IMR-90 (cell line): ENCODE measurements at regions not wholly inside any gene's neighbourhood (a gene's known extent, or its start where the extent isn't known, plus 50 kb on each side); places are given as distances from the start of the nearest gene placed in this dataset.

Source experiments
- ATAC-seq: fragments of 200-7000 bp; cut with Tn5 transposase; 2 replicates; pipeline ENCODE4 v1.9.1; 2020; ENCODE audit warnings: low read depth, mild to moderate bottlenecking, moderate library complexity
- BruUV-seq: library from RNA; stranded (reverse); fragments of 400-500 nt; replicated peaks from 2 replicates; lab custom pipeline; 2021; lab: Mats Ljungman, UMichigan
- CTCF ChIA-PET: fragments of 300-600 bp; formaldehyde crosslinking; extraction: SDS; loops from one replicate; lab custom pipeline; 2021; ENCODE audit warnings: antibody characterized with exemption; lab: Yijun Ruan, JAX
- POLR2A ChIA-PET: fragments of 300-600 bp; sonication (Branson Sonifier 250); formaldehyde crosslinking; loops from one replicate; lab custom pipeline; 2022; ENCODE audit warnings: antibody characterized with exemption; ENCODE audit not compliant: unreplicated experiment; lab: Charles Lee
- DNase-seq: peaks from one replicate; pipeline ENCODE4 v3.0.0; 2013
- H2AFZ ChIP-seq: replicated peaks from 2 replicates; pipeline ENCODE3; 2013; ENCODE audit warnings: low read length, mild to moderate bottlenecking; ENCODE audit not compliant: poor library complexity
- H2AK5ac ChIP-seq: 2 replicates; pipeline ENCODE4 v1.6.1; 2013; ENCODE audit warnings: low read depth, low read length, inconsistent platforms
- H2AK9ac ChIP-seq: replicated peaks from 2 replicates; pipeline ENCODE3; 2013; ENCODE audit warnings: mild to moderate bottlenecking, low read depth, low read length, moderate library complexity; ENCODE audit not compliant: poor library complexity
- H2BK120ac ChIP-seq: 2 replicates; pipeline ENCODE4 v1.6.1; 2013; ENCODE audit warnings: low read depth, low read length, inconsistent platforms
- H2BK15ac ChIP-seq: 3 replicates; pipeline ENCODE4 v1.6.1; 2013; ENCODE audit warnings: low read depth, low read length, inconsistent platforms
- H2BK20ac ChIP-seq: 2 replicates; pipeline ENCODE4 v1.6.1; 2013; ENCODE audit warnings: low read depth, mild to moderate bottlenecking, inconsistent platforms, low read length, moderate library complexity
- H2BK5ac ChIP-seq: 2 replicates; pipeline ENCODE4 v1.6.1; 2013; ENCODE audit warnings: mild to moderate bottlenecking, low read depth, low read length, inconsistent platforms; ENCODE audit not compliant: poor library complexity, severe bottlenecking
- H3K14ac ChIP-seq: replicated peaks from 2 replicates; pipeline ENCODE4 v1.6.1; 2013; ENCODE audit warnings: low read depth, low read length, inconsistent platforms
- H3K18ac ChIP-seq: 2 replicates; pipeline ENCODE4 v1.6.1; 2013; ENCODE audit warnings: low read depth, low read length, control low read depth
- H3K23ac ChIP-seq: 2 replicates; pipeline ENCODE4 v1.6.1; 2013; ENCODE audit warnings: low read depth, low read length, inconsistent platforms
- H3K27ac ChIP-seq: 2 replicates; pipeline ENCODE4 v1.5.1; 2013; ENCODE audit warnings: mild to moderate bottlenecking, control low read depth, low read length; ENCODE audit not compliant: insufficient read depth
- H3K27me3 ChIP-seq: 2 replicates; pipeline ENCODE4 v1.6.1; 2013; ENCODE audit warnings: low read length; ENCODE audit not compliant: control insufficient read depth, insufficient read depth
- H3K36me3 ChIP-seq: 2 replicates; pipeline ENCODE4 v1.6.1; 2013; ENCODE audit warnings: low read length, mixed read lengths; ENCODE audit not compliant: control insufficient read depth, insufficient read depth
- H3K4ac ChIP-seq: 2 replicates; pipeline ENCODE4 v1.6.1; 2013; ENCODE audit warnings: low read depth, low read length, inconsistent platforms
- H3K4me1 ChIP-seq: 2 replicates; pipeline ENCODE4 v1.6.1; 2013; ENCODE audit warnings: low read length, mixed read lengths; ENCODE audit not compliant: control insufficient read depth, insufficient read depth
- H3K4me2 ChIP-seq: 2 replicates; pipeline ENCODE4 v1.6.1; 2013; ENCODE audit warnings: low read depth, mild to moderate bottlenecking, control low read depth, low read length, moderate library complexity
- H3K4me3 ChIP-seq: 2 replicates; pipeline ENCODE4 v1.5.1; 2013; ENCODE audit warnings: low read depth, mild to moderate bottlenecking, control low read depth, low read length, moderate library complexity; ENCODE audit not compliant: insufficient read depth
- H3K56ac ChIP-seq: 2 replicates; pipeline ENCODE4 v1.6.1; 2013; ENCODE audit warnings: low read length, inconsistent platforms; ENCODE audit not compliant: insufficient read depth; ENCODE audit errors: extremely low read depth
- H3K79me1 ChIP-seq, 2 experiments: 2 replicates each; pipeline ENCODE4 v1.6.1; 2013; ENCODE audit warnings: low read length in 2 of 2, inconsistent platforms in 1 of 2, low read depth in 1 of 2
- H3K9ac ChIP-seq: 2 replicates; pipeline ENCODE4 v1.6.1; 2013; ENCODE audit warnings: low read depth, low read length, control low read depth
- H3K9me1 ChIP-seq: 2 replicates; pipeline ENCODE4 v1.6.1; 2013; ENCODE audit warnings: low read length, inconsistent platforms; ENCODE audit not compliant: insufficient read depth
- H3K9me3 ChIP-seq: 2 replicates; pipeline ENCODE4 v1.6.1; 2013; ENCODE audit warnings: low read length; ENCODE audit not compliant: control insufficient read depth, insufficient read depth
- H4K20me1 ChIP-seq: 2 replicates; pipeline ENCODE4 v1.6.1; 2013; ENCODE audit warnings: low read length, inconsistent platforms; ENCODE audit not compliant: insufficient read depth
- H4K5ac ChIP-seq: 2 replicates; pipeline ENCODE4 v1.6.1; 2013; ENCODE audit warnings: mild to moderate bottlenecking, low read depth, low read length, control low read depth
- H4K8ac ChIP-seq, 2 experiments: 2 replicates each; pipeline ENCODE4 v1.6.1; 2013; ENCODE audit warnings: low read depth in 2 of 2, low read length in 2 of 2, control low read depth in 1 of 2, inconsistent platforms in 1 of 2
- H4K91ac ChIP-seq: 2 replicates; pipeline ENCODE4 v1.6.1; 2013; ENCODE audit warnings: low read depth, low read length, inconsistent platforms; ENCODE audit not compliant: insufficient read depth
- CEBPB ChIP-seq: IDR thresholded peaks from 2 replicates; pipeline ENCODE4 v1.6.1; 2012; ENCODE audit warnings: low read depth, low read length, improper control_type of control experiment
- FOS ChIP-seq: fragments of 150-350 bp; IDR thresholded peaks from 2 replicates; pipeline ENCODE4 v1.6.1; 2016; ENCODE audit warnings: low read depth, low read length
- WGBS, 2 experiments: methylation state at CpG; one replicate each; pipeline versions ENCODE4 v1.1.5 to v1.1.7; 2013; ENCODE audit warnings: missing lambda C conversion rate in 2 of 2; ENCODE audit not compliant: insufficient read length in 1 of 2; ENCODE audit errors: extremely low coverage in 2 of 2; 5-methylcytosine and 5-hydroxymethylcytosine counted together
- dilution Hi-C: fragments of 300-500 bp; cut with HindIII; formaldehyde crosslinking; loops from one replicate; pipeline ENCODE4 v1.14.3; 2018; ENCODE audit warnings: low sequenced_read_pairs; ENCODE audit not compliant: unreplicated experiment
- in situ Hi-C: fragments of 300-500 bp; cut with MboI; formaldehyde crosslinking; loops from 3 replicates; pipeline ENCODE4 v1.14.3; 2019; ENCODE audit warnings: low sequenced_read_pairs, inconsistent platforms, mixed read lengths
- intact Hi-C: fragments of 100-400 bp; cut with micrococcal nuclease; formaldehyde crosslinking; loops from 2 replicates; pipeline ENCODE4 v1.10.0; 2022

GRCh38 chr2:241997017-241997416 lies 127.5 kb downstream of the RTP5 start:
- WGBS, 2 experiments = 85% methylated on average over 10 of the region's 16 CpGs; no CpG with 5 or more reads in 1 of the 2 experiments
- Histone ChIP-seq H2BK5ac (no peak overlapping the region), H3K27me3 (peaks cover 44% of the 10 kb centered on the region), H2AK5ac (no peak overlapping the region), H3K18ac (no peak overlapping the region), H3K79me1 (no peaks in the 10 kb centered on the region), H4K5ac (no peak overlapping the region), H3K23ac (no peak overlapping the region), H3K4me1 (no peaks in the 10 kb centered on the region), H3K14ac (no peak overlapping the region), H2AFZ (no peak overlapping the region), H3K9me3 (no peaks in the 10 kb centered on the region), H4K91ac (no peak overlapping the region), H3K4me2 (no peak overlapping the region), H3K4me3 (no peak overlapping the region), H2BK20ac (no peak overlapping the region), H3K4ac (no peak overlapping the region), H3K9ac (no peak overlapping the region), H2AK9ac (no peak overlapping the region), H2BK15ac (no peak overlapping the region), H4K20me1 (no peaks in the 10 kb centered on the region), H4K8ac (no peak overlapping the region), H3K9me1 (no peaks in the 10 kb centered on the region), H3K56ac (no peak overlapping the region), H2BK120ac (no peak overlapping the region), H3K27ac (no peak overlapping the region), H3K36me3 (no peaks in the 10 kb centered on the region)
- ATAC-seq (no peak), DNase-seq (no peak)
- dilution Hi-C loops (no loop called here), intact Hi-C loops (no loop called here), in situ Hi-C loops (no loop called here)
- ChIA-PET CTCF (no interaction called here), POLR2A (no interaction called here)
- TF ChIP-seq FOS (no peak), CEBPB (no peak)
- BruUV-seq = no TSS peak
